KOPT-K1 (cell line): ENCODE measurements at regions not wholly inside any gene's neighbourhood (a gene's known extent, or its start where the extent isn't known, plus 50 kb on each side); places are given as distances from the start of the nearest gene placed in this dataset.
"Not testable (repeated sequence)": the region's sequence is repeated elsewhere in the genome, so short reads cannot be mapped to it uniquely, and the experiment has no call there.

Source experiments
- H3K27ac ChIP-seq: fragments of 200-600 bp; sonication (generic); 2 replicates; pipeline ENCODE4 v1.5.1; 2016; ENCODE audit warnings: antibody characterized with exemption, mild to moderate bottlenecking, low read depth, low read length; ENCODE audit not compliant: poor library complexity, severe bottlenecking
- H3K36me3 ChIP-seq: fragments of 200-600 bp; sonication (generic); 2 replicates; pipeline ENCODE4 v1.5.1; 2017; ENCODE audit warnings: antibody characterized with exemption, mild to moderate bottlenecking, low read length, moderate library complexity; ENCODE audit not compliant: insufficient read depth
- H3K9me3 ChIP-seq: fragments of 200-600 bp; sonication (generic); 2 replicates; pipeline ENCODE4 v1.5.1; 2017; ENCODE audit warnings: antibody characterized with exemption, low read length, mild to moderate bottlenecking; ENCODE audit not compliant: insufficient read depth, poor library complexity, severe bottlenecking

DNA sequence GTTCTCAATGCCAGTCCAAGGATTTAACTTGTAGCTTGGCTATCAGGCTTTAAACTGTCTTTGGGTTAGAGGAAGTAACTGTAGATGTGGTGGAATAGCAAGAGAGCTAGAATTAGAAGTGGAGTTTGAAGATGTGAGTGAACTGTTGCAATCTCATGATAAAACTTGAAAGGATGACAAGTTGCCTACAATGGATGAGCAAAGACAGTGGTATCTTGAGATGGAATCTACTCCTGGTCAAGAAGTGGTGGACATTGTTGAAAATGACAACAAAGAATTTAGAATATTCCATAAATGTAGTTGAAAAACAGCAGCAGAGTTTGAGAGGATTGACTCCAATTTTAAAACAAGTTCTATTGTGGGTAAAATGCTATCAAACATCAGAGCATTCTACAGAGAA, 199.0 kb downstream of the DUSP6 start:
- Histone ChIP-seq H3K27ac (no peak overlapping the region), H3K9me3 (peaks cover 12% of the 10 kb centered on the region), H3K36me3 (no peaks in the 10 kb centered on the region)

DNA sequence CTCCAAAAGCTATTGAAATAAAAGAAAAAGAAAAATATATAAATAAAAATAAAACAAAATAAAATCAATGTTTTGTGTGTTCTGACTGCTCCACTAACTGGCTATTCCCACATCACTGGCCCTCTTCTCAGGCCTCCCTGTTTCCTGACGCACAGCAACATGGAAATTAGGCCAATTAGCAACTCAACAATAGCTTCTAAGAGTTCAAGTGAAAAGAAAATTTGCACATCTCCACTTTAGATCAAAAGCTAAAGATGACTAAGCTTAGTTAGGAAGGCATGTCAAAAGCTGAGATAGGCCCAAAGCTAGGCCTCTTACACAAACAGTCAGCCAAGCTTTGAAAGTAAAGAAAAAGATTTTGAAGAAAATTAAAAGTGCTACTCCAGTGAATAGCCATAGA, 200.8 kb downstream of the DUSP6 start:
- H3K36me3 ChIP-seq: no peaks in the 10 kb centered on the region
- no peak overlapping the region for H3K27ac ChIP-seq
- H3K9me3 ChIP-seq: peaks cover 12% of the 10 kb centered on the region

DNA sequence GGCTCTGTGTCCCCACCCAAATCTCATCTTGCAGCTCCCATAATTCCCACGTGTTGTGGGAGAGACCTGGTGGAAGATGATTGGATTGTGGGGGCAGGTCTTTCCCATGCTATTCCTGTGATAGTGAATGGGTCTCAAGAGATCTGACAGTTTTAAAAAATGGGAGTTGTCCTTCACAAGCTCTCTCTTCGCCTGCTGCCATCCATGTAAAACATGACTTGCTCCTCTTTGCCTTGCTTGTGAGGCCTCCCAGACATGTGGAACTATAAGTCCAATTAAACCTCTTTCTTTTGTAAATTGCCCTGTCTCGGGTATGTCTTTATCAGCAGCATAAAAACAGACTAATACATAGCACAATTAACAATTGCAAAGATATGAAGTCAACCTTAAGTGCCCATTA, 201.5 kb downstream of the DUSP6 start:
- H3K9me3 ChIP-seq: peaks cover 12% of the 10 kb centered on the region
- H3K36me3 ChIP-seq, H3K27ac ChIP-seq: not testable (repeated sequence)

DNA sequence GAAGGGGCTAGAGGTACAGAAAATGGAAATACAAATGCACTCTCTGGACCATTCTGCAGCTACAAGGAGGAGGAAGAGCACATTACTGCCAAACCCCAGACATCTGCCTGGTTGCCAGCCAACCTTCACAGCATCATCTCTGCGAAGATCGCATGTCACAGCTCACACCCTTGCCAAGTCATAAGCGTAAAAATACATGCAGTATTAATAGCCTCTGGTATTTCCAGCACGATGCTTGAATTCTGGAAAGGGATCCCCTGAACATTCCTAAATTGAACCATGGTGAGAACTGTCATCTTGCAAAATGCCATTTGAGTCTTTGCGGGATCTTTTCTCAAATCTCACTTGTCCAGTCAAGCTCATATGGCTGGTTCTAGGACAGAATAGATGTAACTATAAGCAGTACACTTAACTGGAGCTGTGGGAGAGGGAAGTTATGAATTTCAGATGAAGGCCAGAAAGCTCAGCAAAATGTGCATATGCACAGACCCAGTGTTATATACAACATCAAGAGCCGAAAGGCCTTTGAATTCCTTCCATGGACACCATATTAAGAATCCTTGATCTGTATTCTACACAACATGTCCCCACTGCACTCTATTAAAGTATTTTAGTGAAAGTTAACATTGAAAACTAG, 211.6 kb downstream of the DUSP6 start:
- Histone ChIP-seq H3K36me3 (no peaks in the 10 kb centered on the region), H3K27ac (no peak overlapping the region), H3K9me3 (no peaks in the 10 kb centered on the region)

DNA sequence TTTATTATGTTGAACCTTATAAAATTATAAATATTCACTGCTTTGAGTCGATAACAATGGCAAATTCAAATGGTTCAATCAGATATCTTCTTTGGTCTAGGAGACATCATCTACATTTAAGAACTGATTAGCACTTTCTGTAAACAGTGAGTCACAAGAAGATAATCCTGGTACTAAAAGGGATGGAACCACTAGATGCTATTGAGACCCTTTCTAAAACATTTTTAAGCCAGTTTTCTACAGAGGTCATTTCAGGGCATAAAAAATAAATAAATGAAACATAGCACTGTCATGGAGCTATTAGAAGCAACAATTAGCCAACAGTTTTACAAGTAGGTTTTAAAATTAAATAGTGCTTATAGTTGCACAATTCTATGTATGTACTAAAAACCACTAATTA, 212.2 kb downstream of the DUSP6 start:
- Histone ChIP-seq H3K9me3 (no peaks in the 10 kb centered on the region), H3K36me3 (no peaks in the 10 kb centered on the region), H3K27ac (no peak overlapping the region)

DNA sequence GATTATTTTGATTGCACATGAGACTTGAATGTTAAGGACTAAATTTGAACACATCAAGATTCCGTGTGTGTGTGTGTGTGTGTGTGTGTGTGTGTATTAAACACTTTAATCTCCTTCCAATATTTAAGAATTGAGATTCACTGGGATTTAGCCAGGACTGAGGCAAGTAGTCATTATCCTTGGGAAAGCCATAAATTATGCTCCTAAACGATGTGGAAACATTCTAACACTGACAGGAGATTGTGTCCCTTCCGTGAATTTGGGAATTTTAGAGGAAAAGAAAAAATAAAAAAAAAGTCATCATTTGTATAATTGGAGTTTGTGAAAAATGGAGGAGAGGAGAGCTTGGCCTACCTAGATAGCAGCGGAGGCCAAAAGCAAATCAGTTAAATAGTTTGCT, 212.9 kb downstream of the DUSP6 start:
- Histone ChIP-seq H3K27ac (no peak overlapping the region), H3K36me3 (no peaks in the 10 kb centered on the region), H3K9me3 (no peaks in the 10 kb centered on the region)

DNA sequence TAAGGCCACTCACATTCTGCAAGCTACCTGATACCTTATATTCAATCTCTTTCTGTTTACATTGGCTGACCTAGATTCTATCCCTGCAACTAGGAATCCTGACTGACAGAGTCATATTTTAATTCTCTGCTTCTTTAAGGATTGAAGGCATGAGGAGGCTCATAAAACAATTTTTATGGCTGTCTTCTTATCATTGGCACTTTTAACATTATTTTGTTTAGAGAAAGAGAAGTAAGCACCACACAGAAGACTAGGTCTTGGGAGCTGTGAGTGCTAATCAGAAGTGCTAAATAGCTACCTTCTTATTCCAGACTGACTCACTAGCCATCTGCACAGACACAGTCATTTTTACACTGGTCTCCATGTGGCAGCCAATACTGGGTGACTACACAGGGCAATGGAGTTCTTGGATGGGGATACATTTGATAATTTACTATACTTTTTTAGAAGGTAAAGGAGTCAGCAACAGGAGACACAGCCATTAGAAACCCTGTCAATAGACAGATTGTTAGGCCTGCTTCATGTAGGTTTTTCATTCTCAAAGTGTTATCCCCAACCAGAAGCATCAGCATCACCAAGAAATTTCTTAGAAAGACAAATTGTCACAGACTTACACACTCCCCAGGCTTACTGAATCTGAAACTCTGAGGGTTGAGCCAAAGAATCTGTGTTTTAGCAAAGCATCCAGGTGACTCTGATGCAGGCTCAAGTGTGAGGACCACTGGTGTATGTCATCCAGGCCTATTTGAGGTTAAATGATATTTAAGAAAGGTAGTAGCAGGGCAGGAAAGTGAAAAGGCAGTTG, 214.1 kb downstream of the DUSP6 start:
- Histone ChIP-seq H3K36me3 (no peaks in the 10 kb centered on the region), H3K9me3 (no peaks in the 10 kb centered on the region), H3K27ac (no peak overlapping the region)

DNA sequence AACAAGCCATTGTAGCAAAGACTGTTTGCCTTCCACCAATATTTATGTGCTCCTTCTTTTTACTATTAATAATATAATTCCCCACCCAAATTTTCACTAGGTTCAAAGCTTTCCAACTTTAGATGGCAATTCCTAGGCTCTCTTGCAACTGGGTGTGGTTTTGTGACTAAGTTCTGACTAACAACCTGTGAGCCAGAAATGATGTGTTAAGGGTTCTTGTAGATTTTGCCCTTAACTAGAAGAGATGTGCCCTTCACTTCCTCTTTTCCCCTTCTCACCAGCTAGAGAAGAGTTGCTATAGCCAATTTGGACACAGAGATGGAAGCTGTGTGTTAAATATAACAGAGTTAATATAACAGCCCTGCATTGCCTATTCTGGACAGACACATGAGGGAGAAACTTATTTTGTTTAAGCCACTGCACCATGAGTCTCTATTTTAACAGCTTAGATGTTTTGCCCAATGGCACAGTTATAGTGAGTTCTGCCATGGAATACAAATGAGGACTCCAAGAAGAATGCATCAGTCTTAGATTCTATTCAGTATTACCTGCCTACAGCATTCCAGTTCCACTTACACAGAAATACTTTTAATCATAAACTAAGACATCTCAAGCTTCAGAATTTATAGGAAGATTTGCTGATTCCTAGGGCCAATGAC, 216.2 kb downstream of the DUSP6 start:
- no peaks in the 10 kb centered on the region for H3K9me3 ChIP-seq
- H3K36me3 ChIP-seq: no peaks in the 10 kb centered on the region
- H3K27ac ChIP-seq: no peak overlapping the region

DNA sequence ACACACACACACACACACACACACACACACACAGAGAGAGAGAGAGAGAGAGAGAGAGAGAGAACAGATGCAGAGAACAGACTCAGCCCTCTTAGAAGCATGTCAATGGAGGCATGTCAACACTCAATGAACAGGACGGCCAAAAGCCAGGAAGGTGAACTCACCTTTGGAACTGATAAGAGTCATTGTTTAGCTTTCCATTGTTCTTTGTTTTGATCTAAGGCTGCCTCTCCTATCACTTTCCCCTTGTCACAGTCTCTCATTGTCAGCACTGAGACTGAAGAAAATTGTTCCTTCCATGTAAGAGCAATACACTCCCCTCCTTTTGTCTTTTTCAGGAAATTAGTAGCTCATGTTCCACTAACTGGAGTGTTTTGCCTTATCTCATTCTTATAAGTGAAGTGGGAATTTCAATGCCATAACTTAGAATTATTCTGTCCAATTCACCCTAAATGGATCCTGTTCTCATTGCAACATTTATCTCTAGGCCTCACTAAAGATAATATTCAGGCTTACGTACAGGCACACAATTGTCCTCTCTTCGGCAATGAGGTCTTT, 218.0 kb downstream of the DUSP6 start:
- Histone ChIP-seq H3K9me3 (no peaks in the 10 kb centered on the region), H3K27ac (no peak overlapping the region), H3K36me3 (no peaks in the 10 kb centered on the region)

DNA sequence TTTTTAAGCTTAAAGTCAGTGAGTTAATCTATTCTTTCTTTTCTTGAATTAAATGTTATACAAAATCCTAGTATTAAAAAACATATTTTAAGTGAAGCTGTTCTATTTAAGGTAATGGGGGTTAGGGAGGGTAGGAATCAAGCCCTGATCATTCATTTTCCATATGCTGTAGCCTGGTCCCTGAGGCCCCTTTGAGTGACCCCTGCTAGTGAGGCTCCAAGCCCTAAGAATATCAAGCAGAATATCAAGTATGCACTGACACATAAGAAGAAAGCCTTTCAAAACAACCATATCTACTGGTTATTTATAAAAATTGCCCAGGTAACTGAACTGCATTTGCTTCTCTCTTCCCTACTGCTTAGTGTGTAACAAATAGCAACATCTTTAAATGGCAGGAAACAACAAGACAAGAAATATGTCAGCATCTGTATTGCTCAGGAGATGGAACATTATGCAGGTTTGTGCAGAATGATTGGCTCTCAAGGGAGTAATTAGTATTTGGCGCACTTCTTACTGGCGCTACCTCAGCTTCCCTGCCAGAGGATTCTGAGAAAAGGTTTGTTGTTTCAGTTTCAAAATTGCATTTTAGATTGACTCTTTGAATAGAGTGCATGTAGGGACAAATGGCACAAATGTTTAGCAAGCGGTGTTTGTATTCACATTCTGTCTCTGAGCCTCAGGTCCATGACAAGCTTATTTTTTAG, 223.0 kb downstream of the DUSP6 start:
- Histone ChIP-seq H3K27ac (no peak overlapping the region), H3K9me3 (no peaks in the 10 kb centered on the region), H3K36me3 (no peaks in the 10 kb centered on the region)

DNA sequence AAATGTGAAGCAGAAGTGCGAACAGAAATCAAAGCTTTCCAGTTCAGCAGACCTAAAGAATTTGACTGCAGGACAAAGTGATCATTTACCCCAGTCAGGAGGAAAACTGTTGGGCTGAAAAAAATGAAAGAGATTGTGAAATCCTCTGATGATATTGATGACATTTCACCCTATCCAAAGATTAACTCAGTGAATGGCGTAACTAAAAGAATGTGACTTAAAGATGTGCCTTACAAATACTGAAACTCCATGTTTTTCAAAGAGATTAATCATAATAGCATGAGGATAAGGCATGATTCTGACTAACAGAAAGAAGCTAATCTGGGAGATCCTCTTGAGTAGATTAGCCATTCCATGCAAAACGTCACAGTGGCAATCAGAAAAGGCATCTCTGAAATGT, 225.6 kb downstream of the DUSP6 start:
- no peaks in the 10 kb centered on the region for H3K9me3 ChIP-seq
- H3K36me3 ChIP-seq: no peaks in the 10 kb centered on the region
- H3K27ac ChIP-seq: no peak overlapping the region

DNA sequence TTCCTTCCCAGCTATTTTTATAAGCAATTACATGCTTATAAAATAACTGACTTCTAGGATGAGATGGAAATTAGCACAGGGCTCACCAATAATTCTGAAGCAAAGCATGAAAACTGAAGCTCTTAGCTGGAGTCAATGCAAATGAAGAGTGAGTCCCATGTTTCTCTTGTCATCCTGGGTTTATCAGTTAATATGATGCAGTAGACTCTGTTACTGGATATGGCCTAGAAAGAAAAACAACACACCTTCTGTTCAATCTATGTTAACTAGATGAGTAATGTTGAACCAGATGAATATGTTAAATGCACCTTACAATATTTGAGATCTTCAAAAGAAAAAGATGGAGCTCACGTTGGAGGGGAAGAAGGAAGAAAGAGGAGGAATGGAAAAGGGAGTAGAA, 229.4 kb downstream of the DUSP6 start:
- no peak overlapping the region for H3K27ac ChIP-seq
- H3K9me3 ChIP-seq: no peaks in the 10 kb centered on the region
- H3K36me3 ChIP-seq: no peaks in the 10 kb centered on the region

DNA sequence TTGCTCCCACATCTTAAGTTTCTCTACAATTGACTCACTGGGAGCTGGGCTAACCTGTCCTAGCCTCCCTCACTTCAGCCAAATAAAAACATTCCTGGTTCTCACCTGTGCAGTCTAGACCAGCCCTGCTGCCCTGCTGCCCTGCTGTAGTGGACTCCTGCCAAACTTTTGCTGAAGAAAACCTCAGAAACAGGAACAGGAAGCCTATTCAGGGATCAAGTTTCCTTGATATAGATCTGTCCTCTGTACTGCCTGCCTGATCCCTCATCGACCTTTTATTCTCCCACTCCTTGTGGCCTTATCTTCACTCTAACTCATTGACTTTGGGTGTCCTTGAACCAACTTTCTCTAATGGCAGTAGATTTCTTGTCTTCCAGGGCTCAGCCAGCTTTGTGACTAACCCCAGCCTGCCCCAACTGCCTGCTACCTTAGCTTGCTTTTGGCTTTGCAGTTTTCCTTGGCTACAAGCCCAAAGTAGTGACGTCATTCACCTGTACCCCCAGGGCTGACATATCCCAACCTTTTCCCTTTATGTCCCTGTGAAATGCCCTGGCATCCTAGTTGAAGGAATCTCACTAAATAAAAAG, 234.8 kb downstream of the DUSP6 start:
- Histone ChIP-seq H3K9me3 (no peaks in the 10 kb centered on the region), H3K36me3 (no peaks in the 10 kb centered on the region), H3K27ac (no peak overlapping the region)

DNA sequence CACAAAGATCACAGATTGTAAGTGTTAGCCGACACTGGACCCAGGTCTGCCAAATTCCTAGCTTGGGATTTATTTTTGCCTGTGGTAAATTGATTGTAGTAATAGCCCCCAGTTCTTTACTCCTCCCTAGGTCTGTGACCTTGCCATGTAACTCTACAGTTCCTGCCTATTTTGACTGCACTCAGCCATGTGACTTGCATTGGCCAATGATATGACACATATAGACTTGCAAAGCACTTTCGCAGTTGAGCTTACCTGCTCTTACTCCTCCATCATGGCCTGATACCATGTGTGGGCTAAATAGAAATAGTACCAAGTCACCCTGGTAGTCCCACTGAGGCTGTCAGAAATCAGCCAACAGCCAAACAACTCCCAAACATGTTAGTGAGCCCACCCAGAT, 240.3 kb downstream of the DUSP6 start:
- Histone ChIP-seq H3K9me3 (no peaks in the 10 kb centered on the region), H3K27ac (no peak overlapping the region)

DNA sequence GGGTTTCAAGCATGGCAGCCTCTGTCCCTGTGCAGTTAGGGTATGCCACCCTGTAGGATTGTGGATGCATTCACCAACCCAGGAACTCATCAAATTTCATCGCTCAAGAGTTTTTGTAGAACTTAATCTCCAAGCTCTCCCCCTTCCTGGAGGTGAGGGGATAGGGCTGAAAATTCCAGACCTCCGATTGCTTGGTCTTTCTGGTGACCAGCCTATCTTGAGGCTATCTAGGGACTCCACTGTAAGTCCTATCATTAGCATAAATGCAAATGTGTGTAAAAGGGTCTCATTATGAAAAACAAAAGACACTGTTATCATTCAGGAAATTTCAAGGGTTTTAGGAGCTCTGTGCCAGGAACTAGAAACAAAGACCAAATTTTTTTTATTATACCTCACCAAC, 244.0 kb downstream of the DUSP6 start:
- H3K27ac ChIP-seq: no peak overlapping the region
- H3K36me3 ChIP-seq: no peaks in the 10 kb centered on the region
- no peaks in the 10 kb centered on the region for H3K9me3 ChIP-seq

More for the DNA sequence above, 240.3 kb downstream of the DUSP6 start:
- no peaks in the 10 kb centered on the region for H3K36me3 ChIP-seq
